HG02610 (cell line): ENCODE measurements at regions not wholly inside any gene's neighbourhood (a gene's known extent, or its start where the extent isn't known, plus 50 kb on each side); places are given as distances from the start of the nearest gene placed in this dataset.
"Not testable (repeated sequence)": the region's sequence is repeated elsewhere in the genome, so short reads cannot be mapped to it uniquely, and the experiment has no call there.

Source experiments
- ATAC-seq: cut with Tn5 transposase; IDR thresholded peaks from one replicate; pipeline ENCODE4 v1.9.1; 2021; ENCODE audit warnings: mild to moderate bottlenecking, moderate library complexity; ENCODE audit not compliant: unreplicated experiment

DNA sequence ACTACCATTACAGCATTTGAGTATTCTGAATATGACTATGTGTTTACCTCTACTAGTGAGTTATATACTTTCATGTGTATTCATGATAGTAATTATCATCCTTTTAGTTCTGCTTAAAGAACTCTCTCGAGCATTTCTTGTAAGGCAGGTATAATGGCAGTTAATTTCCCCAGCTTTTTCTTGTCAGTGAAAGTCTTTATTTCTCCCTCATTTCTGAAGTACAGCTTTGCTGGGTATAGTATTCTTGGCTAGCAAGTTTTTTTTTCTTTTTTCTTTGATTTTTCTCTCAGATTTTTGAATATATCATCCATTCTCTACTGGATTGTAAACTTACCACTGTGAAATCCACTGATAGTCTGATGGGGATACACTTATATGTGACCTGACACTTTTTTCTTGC, 165.9 kb upstream of the ARHGAP5 start:
- ATAC-seq, result no peak

GRCh38 chr14:31913370-31913769, 163.7 kb upstream of the ARHGAP5 start:
- no peak for ATAC-seq

DNA sequence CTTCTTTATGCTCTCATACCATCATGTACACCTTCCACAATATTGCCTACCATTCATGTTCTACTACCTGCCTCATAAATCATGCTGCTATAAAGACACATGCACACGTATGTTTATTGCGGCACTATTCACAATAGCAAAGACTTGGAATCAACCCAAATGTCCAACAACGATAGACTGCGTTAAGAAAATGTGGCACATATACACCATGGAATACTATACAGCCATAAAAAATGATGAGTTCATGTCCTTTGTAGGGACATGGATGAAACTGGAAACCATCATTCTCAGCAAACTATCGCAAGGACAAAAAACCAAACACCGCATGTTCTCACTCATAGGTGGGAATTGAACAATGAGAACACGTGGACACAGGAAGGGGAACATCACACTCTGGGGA, 158.8 kb upstream of the ARHGAP5 start:
- not testable (repeated sequence) for ATAC-seq

- no peak for ATAC-seq
These were observed 157.1 kb upstream of the ARHGAP5 start for GRCh38 chr14:31920001-31920400.

GRCh38 chr14:31920989-31921650, 156.0 kb upstream of the ARHGAP5 start:
- ATAC-seq, result no peak

GRCh38 chr14:31921721-31922120, 155.4 kb upstream of the ARHGAP5 start:
- no peak for ATAC-seq

GRCh38 chr14:31926123-31926522, 151.0 kb upstream of the ARHGAP5 start:
- ATAC-seq, result no peak

DNA sequence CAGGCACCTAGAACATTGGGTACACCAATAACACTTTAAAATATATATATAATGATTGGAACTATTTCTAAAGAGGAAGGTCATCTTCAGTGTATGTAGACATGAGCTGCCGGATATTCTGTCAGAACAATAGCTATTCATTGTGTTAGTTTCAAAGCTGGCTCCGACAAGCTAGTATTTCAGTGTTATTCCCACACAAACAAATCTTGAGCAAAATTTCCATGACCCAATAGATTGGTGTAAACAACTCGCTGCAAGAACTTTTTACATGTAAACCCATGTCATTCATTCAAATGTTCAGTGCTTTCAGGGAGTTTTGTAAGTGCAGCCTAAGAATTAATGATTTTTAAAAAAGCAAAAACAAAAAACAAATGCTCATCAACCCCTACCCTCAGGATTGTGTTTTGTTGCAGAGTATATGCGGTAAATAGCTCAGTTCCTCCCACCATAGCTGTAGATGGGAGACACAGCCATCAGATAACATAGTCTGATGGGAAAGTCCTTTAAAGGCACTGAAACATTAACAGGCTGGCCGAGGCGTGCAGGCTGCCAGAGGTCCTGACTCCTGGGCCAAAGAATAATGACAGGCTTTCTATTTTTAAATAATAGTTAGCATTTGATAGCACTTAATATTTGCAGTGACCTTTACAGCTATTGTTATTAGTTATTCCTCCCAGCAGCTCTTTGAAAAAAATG, 150.3 kb upstream of the ARHGAP5 start:
- ATAC-seq, result no peak

- no peak for ATAC-seq
These were observed 149.7 kb upstream of the ARHGAP5 start for GRCh38 chr14:31927348-31927832.

DNA sequence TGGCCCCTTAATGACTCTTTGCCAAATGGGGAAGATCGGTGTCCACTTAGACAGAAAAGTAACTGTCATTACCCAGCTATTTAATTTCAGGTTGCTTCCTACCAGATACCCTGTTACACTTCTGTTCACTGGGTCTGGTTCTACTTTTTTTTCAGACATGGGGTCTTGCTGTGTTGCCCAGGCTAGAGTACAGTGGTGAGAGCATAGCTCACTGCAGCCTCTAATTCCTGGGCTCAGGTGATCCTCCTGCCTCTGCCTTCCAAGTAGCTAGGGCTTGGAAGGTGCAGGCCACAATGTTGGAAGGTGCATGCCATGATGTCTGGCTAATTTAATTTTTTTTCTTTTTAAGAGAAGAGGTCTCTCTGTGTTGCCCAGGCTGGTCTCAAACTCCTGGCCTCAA, 147.0 kb upstream of the ARHGAP5 start:
- no peak for ATAC-seq

DNA sequence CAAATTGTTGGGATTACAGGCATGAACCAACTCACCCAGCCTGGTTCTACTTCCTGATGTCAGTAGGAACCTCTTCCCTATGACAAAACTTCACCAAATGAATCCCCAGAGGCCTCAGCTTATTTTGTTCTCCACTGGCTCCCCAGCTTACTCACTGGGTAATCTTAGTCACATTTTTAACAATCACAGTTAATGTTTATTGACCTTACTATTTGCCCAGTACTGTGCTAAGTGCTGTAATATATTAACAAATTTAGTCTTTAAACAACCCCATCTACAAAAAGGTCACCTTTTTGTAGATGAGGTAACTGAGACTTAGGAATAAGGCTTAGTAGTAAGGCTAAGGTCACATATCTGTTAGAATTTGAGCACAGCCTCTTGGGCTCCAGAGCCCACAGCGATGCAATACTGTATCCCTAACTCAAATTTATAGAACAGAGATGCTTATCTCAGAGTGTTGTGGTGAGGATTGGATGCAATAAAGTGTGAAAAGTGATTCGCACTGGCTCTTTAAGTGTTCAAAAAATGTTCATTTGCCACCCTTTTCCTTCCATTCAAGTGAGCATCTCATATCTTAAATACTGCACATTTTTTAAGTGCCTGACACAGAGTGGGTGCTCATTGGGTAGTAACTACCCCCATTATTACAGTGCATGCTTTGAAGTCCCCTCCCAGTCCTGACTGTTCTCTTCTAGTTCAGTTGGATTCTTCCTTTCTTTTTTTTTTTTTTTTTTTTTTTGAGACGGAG, 146.4 kb upstream of the ARHGAP5 start:
- no peak for ATAC-seq

DNA sequence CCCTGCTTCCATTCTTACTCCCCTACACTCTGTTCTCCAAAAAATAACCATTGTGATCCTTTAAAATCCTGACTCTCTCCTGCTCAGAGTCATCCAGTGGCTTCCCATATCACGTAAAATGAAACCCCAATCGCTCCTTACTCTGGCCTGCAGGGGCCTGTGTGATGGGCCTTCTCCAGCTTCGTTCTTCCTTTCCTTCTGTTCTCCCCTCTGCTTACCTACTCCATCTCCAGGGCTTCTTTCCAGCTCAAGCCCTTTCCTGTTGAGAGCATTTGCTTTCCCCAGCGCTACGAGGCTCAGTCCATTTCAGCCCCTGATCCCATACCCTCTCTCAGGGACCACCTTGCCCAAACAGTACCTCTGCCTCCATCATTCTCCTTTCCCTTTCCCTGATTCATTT, 144.4 kb upstream of the ARHGAP5 start:
- ATAC-seq, result no peak

DNA sequence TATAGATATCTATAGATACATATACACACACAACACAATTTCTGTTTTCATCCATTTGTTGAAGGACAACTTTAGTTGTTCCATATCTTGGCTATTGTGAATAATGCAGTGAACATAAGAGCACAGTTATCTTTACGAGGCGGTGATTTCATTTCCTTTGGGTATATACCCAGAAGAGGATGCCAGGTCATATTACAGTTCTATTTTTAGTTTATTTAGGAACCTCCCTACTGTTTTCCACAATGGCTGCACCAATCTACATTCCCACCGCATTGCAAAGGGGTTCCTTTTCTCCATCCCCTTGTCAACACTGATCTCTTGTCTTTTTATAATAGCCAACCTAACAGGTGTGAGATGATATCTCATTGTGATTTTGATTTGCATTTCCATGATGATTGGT, 143.4 kb upstream of the ARHGAP5 start:
- ATAC-seq, result no peak

GRCh38 chr14:31934767-31935266, 142.3 kb upstream of the ARHGAP5 start:
- ATAC-seq, result no peak

DNA sequence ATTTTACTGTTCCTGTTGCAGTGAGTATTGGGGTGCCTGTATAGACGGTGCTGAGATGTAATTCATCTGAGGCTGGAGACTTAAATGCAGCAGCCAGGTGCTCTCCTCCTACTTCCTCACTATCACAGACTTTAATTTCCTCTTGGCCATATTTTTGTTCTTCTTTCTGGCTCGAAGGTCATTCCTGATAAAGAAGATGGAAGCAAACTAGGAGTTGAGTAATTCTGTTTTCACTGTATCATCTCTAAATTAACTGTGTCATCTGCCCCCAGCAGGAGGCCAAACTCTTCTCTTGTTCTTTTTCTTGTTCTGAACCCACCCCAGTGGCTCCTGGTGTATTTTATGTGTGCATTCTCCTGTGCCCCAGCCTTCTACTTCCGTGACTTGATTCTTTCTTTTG, 141.7 kb upstream of the ARHGAP5 start:
- ATAC-seq, result no peak

DNA sequence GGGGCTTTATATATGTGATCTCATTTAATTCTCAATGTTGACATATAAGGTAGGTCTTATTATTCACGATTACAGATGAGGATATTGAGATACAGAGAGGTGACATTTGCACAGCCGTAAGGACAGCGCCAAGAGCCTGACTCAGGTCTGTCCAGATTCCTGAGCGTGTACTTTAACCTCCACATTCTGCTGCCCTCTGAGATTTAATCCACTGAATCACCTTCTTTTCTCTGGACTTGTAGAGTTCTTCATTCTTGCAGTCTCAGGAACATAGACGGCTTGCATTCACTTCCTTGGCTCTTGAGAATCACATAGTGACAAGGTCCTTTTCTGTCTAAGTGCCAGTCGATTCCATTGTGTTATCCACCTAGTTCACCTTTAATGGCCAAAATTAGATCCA, 141.0 kb upstream of the ARHGAP5 start:
- no peak for ATAC-seq

DNA sequence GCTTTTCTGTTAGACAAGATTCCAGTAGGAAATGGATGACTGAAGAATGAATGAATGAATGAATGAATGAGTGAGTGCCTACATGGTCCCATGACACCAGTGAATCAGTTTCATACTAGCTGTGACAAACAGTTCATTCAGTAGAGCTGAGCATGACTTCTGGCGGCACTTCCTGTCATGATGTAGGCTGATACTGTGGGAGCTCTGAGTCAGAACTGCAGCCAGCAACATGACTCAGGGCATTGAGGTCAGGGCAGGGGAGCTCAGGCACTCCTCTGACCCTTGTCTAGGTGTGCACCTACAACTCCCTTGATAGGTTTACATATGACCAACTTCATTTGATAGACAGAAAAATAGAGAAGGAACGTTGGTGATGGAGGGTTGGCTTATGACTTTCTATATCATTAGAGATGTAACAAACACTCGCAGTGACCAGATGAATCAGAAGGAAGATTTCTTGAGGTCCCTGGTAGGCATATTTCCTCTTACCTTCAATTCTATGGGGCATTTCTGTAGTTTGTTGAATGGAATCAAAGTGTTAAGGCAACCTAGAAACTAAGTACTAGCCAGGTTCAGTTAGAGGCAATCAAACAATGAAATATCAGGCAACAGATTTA, 139.3 kb upstream of the ARHGAP5 start:
- peak; percentile 100 for ATAC-seq

GRCh38 chr14:31939934-31940333, 137.2 kb upstream of the ARHGAP5 start:
- ATAC-seq, result no peak

DNA sequence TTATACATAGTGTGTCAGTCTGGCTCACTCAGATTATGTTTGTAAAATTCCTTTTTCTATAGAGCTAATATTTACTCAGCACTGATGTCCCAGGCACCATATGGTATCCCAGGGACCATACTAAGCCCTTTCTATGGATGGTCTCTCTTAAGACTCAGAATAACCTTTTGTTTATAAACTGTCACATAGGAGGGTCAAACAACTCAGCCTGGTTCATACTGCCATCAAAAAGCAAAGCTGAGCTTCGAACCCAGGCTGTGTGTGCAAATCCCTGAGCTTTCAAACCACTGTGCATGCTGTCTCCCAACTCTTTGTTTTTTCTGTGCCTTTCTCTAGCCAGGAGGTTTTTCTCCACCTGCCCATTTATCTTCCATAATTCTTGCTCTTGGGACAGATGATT, 135.6 kb upstream of the ARHGAP5 start:
- ATAC-seq, result no peak

- no peak for ATAC-seq
These were observed 134.8 kb upstream of the ARHGAP5 start for GRCh38 chr14:31942166-31942841.
